Duodenal mucosa (tissue), 2 donors: ENCODE measurements at regions not wholly inside any gene's neighbourhood (a gene's known extent, or its start where the extent isn't known, plus 50 kb on each side); places are given as distances from the start of the nearest gene placed in this dataset.

ENCODE experiments used
- H3K27ac ChIP-seq: one replicate; pipeline ENCODE4 v1.7.0; 2013; ENCODE audit warnings: low read depth, low read length
- H3K27me3 ChIP-seq, 2 donors: one replicate each; pipeline ENCODE4 v1.7.0; 2013; ENCODE audit warnings: low read length in 2 of 2, control low read depth in 1 of 2; ENCODE audit not compliant: insufficient read depth in 2 of 2, control insufficient read depth in 1 of 2
- H3K36me3 ChIP-seq, 2 donors: one replicate each; pipeline ENCODE4 v1.7.0; 2013; ENCODE audit warnings: low read length in 2 of 2, control low read depth in 1 of 2; ENCODE audit not compliant: insufficient read depth in 2 of 2, control insufficient read depth in 1 of 2
- H3K4me1 ChIP-seq, 2 donors: one replicate each; pipeline ENCODE4 v1.7.0; 2013; ENCODE audit warnings: low read length in 2 of 2, control low read depth in 1 of 2; ENCODE audit not compliant: insufficient read depth in 2 of 2, control insufficient read depth in 1 of 2
- H3K4me3 ChIP-seq, 2 donors: one replicate each; pipeline ENCODE4 v1.7.0; 2013; ENCODE audit warnings: low read length in 2 of 2, low read depth in 1 of 2
- H3K9ac ChIP-seq, 2 donors: one replicate each; pipeline ENCODE4 v1.7.0; 2013; ENCODE audit warnings: low read length in 2 of 2, low read depth in 1 of 2
- H3K9me3 ChIP-seq, 2 donors: one replicate each; pipeline ENCODE4 v1.7.0; 2013; ENCODE audit warnings: low read length in 2 of 2, control low read depth in 1 of 2; ENCODE audit not compliant: control insufficient read depth in 1 of 2

- no peaks in the 10 kb centered on the region for H3K9me3 ChIP-seq
- no peaks in the 10 kb centered on the region for H3K36me3 ChIP-seq
- H3K4me3 ChIP-seq: no peak overlapping the region
- no peak overlapping the region for H3K27ac ChIP-seq
- H3K9ac ChIP-seq: no peak overlapping the region
- H3K27me3 ChIP-seq: no peaks in the 10 kb centered on the region
- no peaks in the 10 kb centered on the region for H3K4me1 ChIP-seq
These were observed 365.9 kb upstream of the HS6ST1 start for GRCh38 chr2:128684523-128684922.

- no peaks in the 10 kb centered on the region for H3K36me3 ChIP-seq
- no peaks in the 10 kb centered on the region for H3K4me1 ChIP-seq
- no peak overlapping the region for H3K27ac ChIP-seq
- no peaks in the 10 kb centered on the region for H3K9me3 ChIP-seq
- H3K27me3 ChIP-seq: no peaks in the 10 kb centered on the region
- no peak overlapping the region for H3K4me3 ChIP-seq
- H3K9ac ChIP-seq: no peak overlapping the region
These were observed 367.3 kb upstream of the HS6ST1 start for GRCh38 chr2:128685841-128686496.

GRCh38 chr2:128686497-128686859 lies 367.8 kb upstream of the HS6ST1 start:
- H3K9ac ChIP-seq: no peak overlapping the region
- no peak overlapping the region for H3K4me3 ChIP-seq
- no peaks in the 10 kb centered on the region for H3K4me1 ChIP-seq
- no peaks in the 10 kb centered on the region for H3K36me3 ChIP-seq
- H3K9me3 ChIP-seq: no peaks in the 10 kb centered on the region
- H3K27ac ChIP-seq: no peak overlapping the region
- H3K27me3 ChIP-seq: no peaks in the 10 kb centered on the region

GRCh38 chr2:128686881-128687555 lies 368.4 kb upstream of the HS6ST1 start:
- Histone ChIP-seq H3K4me3 (no peak overlapping the region), H3K36me3 (no peaks in the 10 kb centered on the region), H3K4me1 (no peaks in the 10 kb centered on the region), H3K27me3 (no peaks in the 10 kb centered on the region), H3K9me3 (no peaks in the 10 kb centered on the region), H3K9ac (no peak overlapping the region), H3K27ac (no peak overlapping the region)

- no peak overlapping the region for H3K4me3 ChIP-seq
- H3K27me3 ChIP-seq: no peaks in the 10 kb centered on the region
- H3K36me3 ChIP-seq: no peaks in the 10 kb centered on the region
- H3K4me1 ChIP-seq: no peaks in the 10 kb centered on the region
- H3K9ac ChIP-seq: no peak overlapping the region
- no peak overlapping the region for H3K27ac ChIP-seq
- no peaks in the 10 kb centered on the region for H3K9me3 ChIP-seq
These were observed 368.9 kb upstream of the HS6ST1 start for GRCh38 chr2:128687565-128687964.

- Histone ChIP-seq H3K9ac (no peak overlapping the region), H3K36me3 (no peaks in the 10 kb centered on the region)
These were observed 371.3 kb upstream of the HS6ST1 start for GRCh38 chr2:128689971-128690370.

GRCh38 chr2:128690431-128690830 lies 371.8 kb upstream of the HS6ST1 start:
- H3K36me3 ChIP-seq: no peaks in the 10 kb centered on the region
- no peak overlapping the region for H3K27ac ChIP-seq
- no peaks in the 10 kb centered on the region for H3K4me1 ChIP-seq
- H3K4me3 ChIP-seq: no peak overlapping the region
- H3K27me3 ChIP-seq: no peaks in the 10 kb centered on the region
- no peak overlapping the region for H3K9ac ChIP-seq
- H3K9me3 ChIP-seq: no peaks in the 10 kb centered on the region

More at GRCh38 chr2:128689971-128690370, 371.3 kb upstream of the HS6ST1 start:
- no peaks in the 10 kb centered on the region for H3K27me3 ChIP-seq
- no peak overlapping the region for H3K27ac ChIP-seq
- no peaks in the 10 kb centered on the region for H3K9me3 ChIP-seq
- no peaks in the 10 kb centered on the region for H3K4me1 ChIP-seq
- no peak overlapping the region for H3K4me3 ChIP-seq

GRCh38 chr2:128690869-128691268 lies 372.2 kb upstream of the HS6ST1 start:
- Histone ChIP-seq H3K36me3 (no peaks in the 10 kb centered on the region), H3K27me3 (no peaks in the 10 kb centered on the region), H3K4me1 (no peaks in the 10 kb centered on the region), H3K4me3 (no peak overlapping the region), H3K9me3 (no peaks in the 10 kb centered on the region), H3K27ac (no peak overlapping the region), H3K9ac (no peak overlapping the region)

GRCh38 chr2:128691526-128691925 lies 372.9 kb upstream of the HS6ST1 start:
- no peaks in the 10 kb centered on the region for H3K4me1 ChIP-seq
- no peaks in the 10 kb centered on the region for H3K27me3 ChIP-seq
- H3K9ac ChIP-seq: no peak overlapping the region
- H3K36me3 ChIP-seq: no peaks in the 10 kb centered on the region
- H3K27ac ChIP-seq: no peak overlapping the region
- no peak overlapping the region for H3K4me3 ChIP-seq
- H3K9me3 ChIP-seq: no peaks in the 10 kb centered on the region

GRCh38 chr2:128692895-128693742 lies 374.5 kb upstream of the HS6ST1 start:
- H3K27ac ChIP-seq: no peak overlapping the region
- no peak overlapping the region for H3K9ac ChIP-seq
- H3K36me3 ChIP-seq: no peaks in the 10 kb centered on the region
- no peak overlapping the region for H3K4me3 ChIP-seq
- no peaks in the 10 kb centered on the region for H3K9me3 ChIP-seq
- H3K27me3 ChIP-seq: no peaks in the 10 kb centered on the region
- H3K4me1 ChIP-seq: no peaks in the 10 kb centered on the region
